ENCODE measurements at regions not wholly inside any gene's neighbourhood (a gene's known extent, or its start where the extent isn't known, plus 50 kb on each side); places are given as distances from the start of the nearest gene placed in this dataset.

DNA sequence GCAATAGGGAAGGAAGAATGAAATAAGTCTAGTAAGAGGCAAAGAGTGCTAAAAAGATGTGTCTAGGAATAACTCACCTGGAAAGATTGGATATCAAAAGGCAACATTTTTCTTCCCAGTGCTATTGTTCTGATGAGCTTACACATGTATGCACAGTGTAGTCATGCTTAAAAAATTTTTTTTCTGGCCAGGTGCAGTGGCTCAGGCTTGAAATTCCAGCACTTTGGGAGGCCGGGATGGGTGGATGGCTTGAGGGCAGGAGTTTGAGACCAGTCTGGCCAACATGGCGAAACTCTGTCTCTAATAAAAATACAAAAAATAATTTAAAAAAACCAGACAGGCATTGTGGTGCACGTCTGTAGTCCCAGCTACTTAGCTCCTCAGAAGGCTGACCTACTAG is 795.8 kb upstream of the IGFBP7 start:
- Histone ChIP-seq H3K9me3 (no peaks in the 10 kb centered on the region), H3K27ac (no peak overlapping the region), H3K36me3 (no peaks in the 10 kb centered on the region), H3K4me1 (ENCODE audit: insufficient read depth) (no peaks in the 10 kb centered on the region), H3K4me3 (no peak overlapping the region), H3K27me3 (no peaks in the 10 kb centered on the region)
- TF ChIP-seq CTCF (IDR thresholded peaks at IDR 0.05) (no peak), EP300 (IDR thresholded peaks at IDR 0.05) (no peak), POLR2A (IDR thresholded peaks at IDR 0.05) (no peak)
- DNase-seq = no peak
- intact Hi-C loops (cut with DNase I) = no loop called here
- 82 to 86% (median 84%) methylated on average over 3 of the region's 3 CpGs for WGBS, 3 donors

- no peaks in the 10 kb centered on the region for H3K36me3 ChIP-seq
- DNase-seq = no peak
- intact Hi-C loops (cut with DNase I) = no loop called here
- TF ChIP-seq EP300 (IDR thresholded peaks at IDR 0.05) = no peak
- no peak for TF ChIP-seq POLR2A (IDR thresholded peaks at IDR 0.05)
- no peak for TF ChIP-seq CTCF (IDR thresholded peaks at IDR 0.05)
- WGBS, 3 donors = 73 to 78% (median 76%) methylated on average over 3 of the region's 3 CpGs
- H3K27ac ChIP-seq = no peak overlapping the region
- no peaks in the 10 kb centered on the region for H3K9me3 ChIP-seq
- no peak overlapping the region for H3K4me3 ChIP-seq
- H3K27me3 ChIP-seq = no peaks in the 10 kb centered on the region
- no peaks in the 10 kb centered on the region for H3K4me1 ChIP-seq (ENCODE audit: insufficient read depth)
These were observed 766.9 kb upstream of the IGFBP7 start for GRCh38 chr4:57877047-57877458.

- Histone ChIP-seq H3K27ac (no peak overlapping the region), H3K4me1 (ENCODE audit: insufficient read depth) (no peaks in the 10 kb centered on the region), H3K36me3 (no peaks in the 10 kb centered on the region), H3K9me3 (no peaks in the 10 kb centered on the region), H3K27me3 (no peaks in the 10 kb centered on the region), H3K4me3 (no peak overlapping the region)
- intact Hi-C loops (cut with DNase I) = no loop called here
- 67 to 74% (median 72%) methylated on average over 2 of the region's 2 CpGs for WGBS, 3 donors
- no peak for DNase-seq
- no peak for TF ChIP-seq POLR2A (IDR thresholded peaks at IDR 0.05)
These were observed 765.7 kb upstream of the IGFBP7 start for GRCh38 chr4:57875829-57876392.

GRCh38 chr4:57866468-57867171 is 756.4 kb upstream of the IGFBP7 start:
- H3K36me3 ChIP-seq = no peaks in the 10 kb centered on the region
- TF ChIP-seq POLR2A (IDR thresholded peaks at IDR 0.05) (no peak), CTCF (IDR thresholded peaks at IDR 0.05) (no peak), EP300 (IDR thresholded peaks at IDR 0.05) (no peak)
- no peaks in the 10 kb centered on the region for H3K27me3 ChIP-seq
- no peaks in the 10 kb centered on the region for H3K9me3 ChIP-seq
- no peak overlapping the region for H3K27ac ChIP-seq
- no peak for DNase-seq
- no peaks in the 10 kb centered on the region for H3K4me1 ChIP-seq (ENCODE audit: insufficient read depth)
- 24 to 48% (median 38%) methylated on average over 2 of the region's 2 CpGs for WGBS, 3 donors
- no peak overlapping the region for H3K4me3 ChIP-seq
- intact Hi-C loops (cut with DNase I) = loop anchor here in 1 of 4 donors (10.0 kb wide), 1 partner anchor 1692 kb away; no protein-coding TSS in a partner anchor

- intact Hi-C loops (cut with DNase I) = loop anchor here in 1 of 4 donors (10.0 kb wide), 1 partner anchor 1690 kb away; no protein-coding TSS in a partner anchor
- Histone ChIP-seq H3K27ac (no peak overlapping the region), H3K4me3 (no peak overlapping the region), H3K27me3 (no peaks in the 10 kb centered on the region), H3K36me3 (no peaks in the 10 kb centered on the region), H3K4me1 (ENCODE audit: insufficient read depth) (no peaks in the 10 kb centered on the region), H3K9me3 (no peaks in the 10 kb centered on the region)
- no peak for TF ChIP-seq CTCF (IDR thresholded peaks at IDR 0.05)
- no peak for TF ChIP-seq POLR2A (IDR thresholded peaks at IDR 0.05)
- TF ChIP-seq EP300 (IDR thresholded peaks at IDR 0.05) = no peak
- 69 to 89% (median 81%) methylated on average over 1 of the region's 1 CpG for WGBS, 3 donors
- no peak for DNase-seq
These were observed 755.1 kb upstream of the IGFBP7 start for GRCh38 chr4:57865264-57865663.
